SK-N-MC (cell line): ENCODE measurements at regions not wholly inside any gene's neighbourhood (a gene's known extent, or its start where the extent isn't known, plus 50 kb on each side); places are given as distances from the start of the nearest gene placed in this dataset.

Experiments used
- DNase-seq: peaks from one replicate; pipeline ENCODE4 v3.0.0-alpha.2; 2011; ENCODE audit warnings: low read depth, low spot score
- H3K27ac ChIP-seq: fragments of 200-600 bp; sonication (generic); 2 replicates; pipeline ENCODE4 v1.5.1; 2016; ENCODE audit warnings: mixed run types
- H3K36me3 ChIP-seq: fragments of 200-600 bp; sonication (generic); 2 replicates; pipeline ENCODE4 v1.6.1; 2017; ENCODE audit warnings: antibody characterized with exemption, low read length, mixed read lengths; ENCODE audit not compliant: insufficient read depth
- H3K4me3 ChIP-seq: fragments of 200-600 bp; sonication (generic); 2 replicates; pipeline ENCODE4 v1.5.1; 2016
- H3K9ac ChIP-seq: fragments of 200-600 bp; sonication (generic); 2 replicates; pipeline ENCODE4 v1.8.0; 2017; ENCODE audit warnings: mixed run types, mixed read lengths; ENCODE audit not compliant: insufficient read length
- H3K9me3 ChIP-seq: fragments of 200-600 bp; sonication (generic); 2 replicates; pipeline ENCODE4 v1.6.1; 2017; ENCODE audit warnings: low read depth, mild to moderate bottlenecking, antibody characterized with exemption, low read length, moderate library complexity, mixed read lengths
- EZH2 ChIP-seq: fragments of 200-600 bp; sonication (generic); IDR thresholded peaks from one replicate; pipeline ENCODE4 v1.6.1; 2017; ENCODE audit warnings: antibody characterized with exemption
- FOXP2 ChIP-seq: optimal IDR thresholded peaks from 2 replicates; pipeline ENCODE3; 2011; ENCODE audit warnings: mild to moderate bottlenecking, moderate library complexity; ENCODE audit not compliant: insufficient read depth; ENCODE audit errors: extremely low read length, control extremely low read depth
- POLR2AphosphoS5 ChIP-seq: IDR thresholded peaks from 2 replicates; pipeline ENCODE4 v1.6.1; 2012; ENCODE audit warnings: mild to moderate bottlenecking, low read depth, low read length, borderline replicate concordance

DNA sequence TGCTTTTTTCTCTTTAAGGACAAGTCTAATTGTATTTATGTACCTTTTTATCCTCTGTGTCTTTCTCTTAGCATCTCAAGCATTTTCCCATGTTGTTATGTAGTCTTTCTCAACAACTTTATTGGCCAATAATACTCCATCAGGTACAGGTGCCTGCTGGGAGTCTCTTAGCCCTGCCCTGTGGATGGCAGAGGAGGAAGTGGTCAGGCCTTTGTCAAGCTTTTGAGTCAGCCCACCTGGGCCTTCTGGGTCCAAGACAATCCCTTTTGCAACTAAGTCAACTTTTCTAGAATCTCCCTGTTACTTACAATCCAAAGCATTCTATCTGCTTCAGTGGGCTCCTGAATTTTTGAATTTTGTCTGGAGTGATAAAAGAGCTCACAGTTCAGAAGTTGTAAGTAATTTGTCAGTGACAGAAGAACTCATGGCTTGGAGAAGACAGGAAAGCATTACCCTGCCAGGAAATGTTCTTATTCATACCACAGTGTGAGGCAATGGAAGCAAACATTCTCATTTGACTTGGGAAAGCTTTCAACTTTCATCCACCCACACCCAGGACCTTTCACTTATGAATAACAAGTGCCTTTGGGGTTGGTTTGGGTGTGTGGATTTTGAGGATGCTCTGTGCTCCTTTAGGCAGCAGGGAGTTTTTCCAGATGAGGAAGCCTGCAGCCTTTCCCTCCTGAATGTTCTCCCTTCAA, 200.0 kb upstream of the S1PR3 start:
- Histone ChIP-seq H3K4me3 (no peak overlapping the region), H3K9me3 (0 out of 2 replicates have a peak, but pooled peaks cover 3% of the 10 kb centered on the region), H3K27ac (no peak overlapping the region), H3K36me3 (no peaks in the 10 kb centered on the region), H3K9ac (no peak overlapping the region)
- TF ChIP-seq FOXP2: no peak
- no peak for TF ChIP-seq POLR2AphosphoS5
- TF ChIP-seq EZH2: no peak
- DNase-seq: no peak

GRCh38 chr9:88792502-88792901, 198.8 kb upstream of the S1PR3 start:
- Histone ChIP-seq H3K9me3 (peaks cover 14% of the 10 kb centered on the region; the same call in 1 of the 2 replicates), H3K9ac (no peak overlapping the region), H3K4me3 (no peak overlapping the region), H3K36me3 (no peaks in the 10 kb centered on the region), H3K27ac (no peak overlapping the region)
- DNase-seq: no peak
- no peak for TF ChIP-seq EZH2
- TF ChIP-seq FOXP2: no peak
- TF ChIP-seq POLR2AphosphoS5: no peak

- Histone ChIP-seq H3K9ac (peak overlapping the region; percentile 29), H3K9me3 (peaks cover 15% of the 10 kb centered on the region; the same call in 1 of the 2 replicates), H3K36me3 (no peaks in the 10 kb centered on the region), H3K4me3 (peak overlapping the region; percentile 60), H3K27ac (peak overlapping the region; percentile 42; the same call in 1 of the 2 replicates)
- DNase-seq: no peak
- TF ChIP-seq EZH2 (no peak), FOXP2 (no peak), POLR2AphosphoS5 (peak; percentile 62; the same call in 1 of the 2 replicates)
Measured at GRCh38 chr9:88794100-88794499, 197.2 kb upstream of the S1PR3 start.

DNA sequence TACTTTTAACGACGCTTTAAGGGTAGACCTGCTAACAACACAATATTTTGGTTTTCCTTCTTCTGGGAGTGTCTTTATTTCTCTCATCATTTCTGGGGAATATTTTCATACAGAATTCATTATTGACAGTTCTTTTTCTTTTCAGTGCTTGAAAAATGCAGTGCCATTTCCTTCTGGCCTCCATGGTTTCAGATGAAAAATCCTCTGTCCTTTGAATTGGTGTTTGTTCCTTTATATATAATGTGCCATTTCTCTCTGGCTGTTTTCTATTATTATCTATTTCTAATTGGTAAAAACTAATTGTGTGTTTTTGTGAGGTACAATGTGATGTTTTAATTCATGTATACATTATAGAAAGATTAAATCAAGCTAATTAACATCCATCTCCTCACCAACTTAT, 194.3 kb upstream of the S1PR3 start:
- Histone ChIP-seq H3K27ac (no peak overlapping the region), H3K9ac (no peak overlapping the region), H3K9me3 (peaks cover 15% of the 10 kb centered on the region; the same call in 1 of the 2 replicates), H3K4me3 (no peak overlapping the region), H3K36me3 (no peaks in the 10 kb centered on the region)
- no peak for DNase-seq
- TF ChIP-seq FOXP2 (no peak), EZH2 (no peak), POLR2AphosphoS5 (no peak)

DNA sequence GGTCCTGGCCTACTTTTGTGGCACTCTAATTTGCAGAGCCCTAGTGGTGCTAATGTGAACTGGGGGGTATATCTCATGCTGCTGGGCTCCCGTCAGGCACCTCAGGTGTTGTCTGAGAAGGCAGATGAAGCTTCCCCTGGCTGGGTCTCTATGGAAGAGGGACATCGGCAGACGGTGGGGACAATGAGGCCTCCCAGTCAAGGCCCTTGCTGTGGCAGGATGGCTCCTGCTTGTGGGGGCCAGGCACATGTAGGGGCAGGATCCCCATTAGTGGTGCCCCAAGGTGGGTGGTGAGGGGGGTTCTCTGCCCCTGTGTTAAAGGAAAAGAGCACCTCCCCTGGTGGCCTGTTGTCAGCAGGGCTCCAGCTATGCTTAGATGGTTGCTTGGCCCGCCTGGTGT, 192.8 kb upstream of the S1PR3 start:
- no peak for TF ChIP-seq FOXP2
- TF ChIP-seq EZH2: no peak
- TF ChIP-seq POLR2AphosphoS5: no peak

DNA sequence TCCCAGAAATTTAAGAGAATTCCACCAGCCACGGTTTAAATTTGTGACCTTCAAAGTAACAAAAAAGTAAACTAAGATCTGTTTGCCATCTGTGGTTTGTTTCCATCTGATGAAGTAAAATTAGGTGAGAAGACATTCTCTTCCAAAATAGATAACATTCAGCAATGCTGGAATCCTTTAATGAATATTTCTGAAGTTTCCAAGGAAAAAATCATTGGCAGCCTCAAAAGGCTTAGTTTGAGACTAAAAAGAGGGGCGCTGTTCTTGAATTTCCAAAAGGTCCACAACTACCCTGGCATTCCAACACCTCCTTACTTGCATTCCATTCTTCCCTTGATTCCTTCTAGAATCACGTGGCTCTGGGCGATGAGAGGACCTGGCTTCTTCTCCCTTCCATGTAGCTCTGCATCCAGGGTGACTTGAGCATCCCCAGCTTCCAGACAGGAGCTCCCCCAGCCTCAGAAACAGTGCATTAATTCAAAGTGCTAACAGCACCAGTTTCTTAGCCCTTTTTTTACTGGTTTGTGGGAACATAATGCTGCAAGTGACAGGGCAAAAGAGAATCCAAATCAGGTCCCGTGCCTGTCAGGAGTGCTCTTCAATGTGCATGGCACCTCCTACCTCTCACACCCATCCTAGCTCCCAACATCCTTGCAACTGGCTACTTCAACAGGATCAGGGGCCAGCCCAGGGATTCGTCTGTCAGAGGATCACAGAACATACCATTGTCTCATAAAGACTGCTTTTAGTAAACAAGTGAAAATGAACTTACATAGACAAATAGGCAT, 191.5 kb upstream of the S1PR3 start:
- no peak for DNase-seq
- no peaks in the 10 kb centered on the region for H3K36me3 ChIP-seq
- no peak overlapping the region for H3K9ac ChIP-seq
- no peak overlapping the region for H3K27ac ChIP-seq
- H3K4me3 ChIP-seq: no peak overlapping the region
- TF ChIP-seq FOXP2 (no peak), POLR2AphosphoS5 (no peak), EZH2 (no peak)
- H3K9me3 ChIP-seq: peaks cover 15% of the 10 kb centered on the region; the same call in 1 of the 2 replicates

More for the DNA sequence above, 192.8 kb upstream of the S1PR3 start:
- H3K36me3 ChIP-seq: no peaks in the 10 kb centered on the region
- H3K9ac ChIP-seq: no peak overlapping the region
- H3K9me3 ChIP-seq: peaks cover 15% of the 10 kb centered on the region; the same call in 1 of the 2 replicates
- H3K27ac ChIP-seq: no peak overlapping the region
- H3K4me3 ChIP-seq: no peak overlapping the region
- DNase-seq: no peak

- TF ChIP-seq POLR2AphosphoS5 (no peak), FOXP2 (no peak), EZH2 (no peak)
- peaks cover 15% of the 10 kb centered on the region; the same call in 1 of the 2 replicates for H3K9me3 ChIP-seq
Measured at GRCh38 chr9:88800329-88800682, 191.0 kb upstream of the S1PR3 start.

GRCh38 chr9:88801214-88801796, 190.0 kb upstream of the S1PR3 start:
- peaks cover 12% of the 10 kb centered on the region; the same call in 1 of the 2 replicates for H3K9me3 ChIP-seq
- TF ChIP-seq POLR2AphosphoS5 (no peak), EZH2 (no peak), FOXP2 (no peak)
- H3K9ac ChIP-seq: no peak overlapping the region
- H3K36me3 ChIP-seq: no peaks in the 10 kb centered on the region
- no peak for DNase-seq
- H3K4me3 ChIP-seq: no peak overlapping the region
- no peak overlapping the region for H3K27ac ChIP-seq

More at GRCh38 chr9:88800329-88800682, 191.0 kb upstream of the S1PR3 start:
- H3K27ac ChIP-seq: no peak overlapping the region
- DNase-seq: no peak
- no peaks in the 10 kb centered on the region for H3K36me3 ChIP-seq
- no peak overlapping the region for H3K9ac ChIP-seq
- no peak overlapping the region for H3K4me3 ChIP-seq
